H9 (cell line): ENCODE measurements at regions not wholly inside any gene's neighbourhood (a gene's known extent, or its start where the extent isn't known, plus 50 kb on each side); places are given as distances from the start of the nearest gene placed in this dataset.

Source experiments
- DNase-seq: peaks from one replicate; pipeline ENCODE4 v3.0.0-alpha.2; 2017
- H2AFZ ChIP-seq: one replicate; pipeline ENCODE4 v1.6.1; 2013; ENCODE audit warnings: mild to moderate bottlenecking, low read length, control low read depth, moderate library complexity
- H2AK5ac ChIP-seq: 2 replicates; pipeline ENCODE4 v1.6.1; 2013; ENCODE audit warnings: low read length, control low read depth, mixed read lengths; ENCODE audit not compliant: insufficient read length
- H2BK120ac ChIP-seq: one replicate; pipeline ENCODE4 v1.6.1; 2013; ENCODE audit warnings: low read depth, mild to moderate bottlenecking, low read length, control low read depth, inconsistent platforms; ENCODE audit not compliant: poor library complexity, severe bottlenecking
- H2BK12ac ChIP-seq: 2 replicates; pipeline ENCODE4 v1.6.1; 2013; ENCODE audit warnings: low read length, control low read depth, mixed read lengths, low read depth; ENCODE audit not compliant: insufficient read length
- H2BK15ac ChIP-seq: 2 replicates; pipeline ENCODE4 v1.6.1; 2013; ENCODE audit warnings: low read depth, low read length, control low read depth
- H2BK20ac ChIP-seq: one replicate; pipeline ENCODE4 v1.6.1; 2013; ENCODE audit warnings: low read depth, mild to moderate bottlenecking, low read length, control low read depth, inconsistent platforms; ENCODE audit not compliant: poor library complexity, severe bottlenecking
- H2BK5ac ChIP-seq: 2 replicates; pipeline ENCODE4 v1.6.1; 2013; ENCODE audit warnings: low read length, control low read depth, mixed read lengths; ENCODE audit not compliant: insufficient read length
- H3K14ac ChIP-seq: 2 replicates; pipeline ENCODE4 v1.6.1; 2013; ENCODE audit warnings: low read length, control low read depth; ENCODE audit not compliant: insufficient read depth
- H3K18ac ChIP-seq: 2 replicates; pipeline ENCODE4 v1.6.1; 2013; ENCODE audit warnings: low read depth, mild to moderate bottlenecking, mixed read lengths, low read length, control low read depth; ENCODE audit not compliant: insufficient read length
- H3K23ac ChIP-seq: 2 replicates; pipeline ENCODE4 v1.6.1; 2013; ENCODE audit warnings: low read length, control low read depth, mixed read lengths, low read depth; ENCODE audit not compliant: insufficient read length
- H3K23me2 ChIP-seq: 2 replicates; pipeline ENCODE4 v1.6.1; 2013; ENCODE audit warnings: low read depth, mild to moderate bottlenecking, mixed read lengths, low read length, control low read depth; ENCODE audit not compliant: insufficient read length, poor library complexity, severe bottlenecking
- H3K27ac ChIP-seq: 2 replicates; pipeline ENCODE4 v1.5.1; 2013; ENCODE audit warnings: low read length, control low read depth, mixed read lengths, low read depth; ENCODE audit not compliant: insufficient read length
- H3K27me3 ChIP-seq: 2 replicates; pipeline ENCODE4 v1.6.1; 2013; ENCODE audit warnings: low read length, control low read depth, inconsistent platforms; ENCODE audit not compliant: insufficient read depth
- H3K4ac ChIP-seq: 2 replicates; pipeline ENCODE4 v1.6.1; 2013; ENCODE audit warnings: low read depth, mild to moderate bottlenecking, control low read depth, inconsistent platforms, low read length, moderate library complexity
- H3K4me1 ChIP-seq: 2 replicates; pipeline ENCODE4 v1.6.1; 2013; ENCODE audit warnings: low read length, control low read depth, inconsistent platforms; ENCODE audit not compliant: insufficient read depth
- H3K4me2 ChIP-seq: 2 replicates; pipeline ENCODE4 v1.6.1; 2013; ENCODE audit warnings: low read length, control low read depth, mixed read lengths; ENCODE audit not compliant: insufficient read length, insufficient read depth
- H3K56ac ChIP-seq: 2 replicates; pipeline ENCODE4 v1.6.1; 2013; ENCODE audit warnings: low read depth, mild to moderate bottlenecking, mixed read lengths, low read length, control low read depth; ENCODE audit not compliant: insufficient read length
- H3K79me1 ChIP-seq: 2 replicates; pipeline ENCODE4 v1.6.1; 2013; ENCODE audit warnings: low read depth, mild to moderate bottlenecking, moderate library complexity, low read length, control low read depth, inconsistent platforms; ENCODE audit not compliant: insufficient read depth, poor library complexity, severe bottlenecking
- H3K79me2 ChIP-seq: 2 replicates; pipeline ENCODE4 v1.6.1; 2013; ENCODE audit warnings: low read length, control low read depth, inconsistent platforms; ENCODE audit not compliant: insufficient read depth
- H3K9ac ChIP-seq: 2 replicates; pipeline ENCODE4 v1.6.1; 2013; ENCODE audit warnings: low read length, control low read depth, mixed read lengths; ENCODE audit not compliant: insufficient read length; ENCODE audit errors: extremely low read depth
- H3K9me3 ChIP-seq: one replicate; pipeline ENCODE4 v1.6.1; 2013; ENCODE audit warnings: low read depth, low read length, inconsistent platforms; ENCODE audit not compliant: control insufficient read depth
- H3T11ph ChIP-seq: one replicate; pipeline ENCODE4 v1.6.1; 2013; ENCODE audit warnings: mild to moderate bottlenecking, low read length, control low read depth, inconsistent platforms
- H4K20me1 ChIP-seq: one replicate; pipeline ENCODE4 v1.6.1; 2013; ENCODE audit not compliant: control insufficient read depth, insufficient read length, insufficient read depth
- H4K5ac ChIP-seq: 2 replicates; pipeline ENCODE4 v1.6.1; 2013; ENCODE audit warnings: low read depth, mild to moderate bottlenecking, mixed read lengths, low read length, control low read depth; ENCODE audit not compliant: insufficient read length
- H4K8ac ChIP-seq: replicated peaks from 2 replicates; pipeline ENCODE4 v1.6.1; 2013; ENCODE audit warnings: low read length, control low read depth, mixed read lengths, low read depth; ENCODE audit not compliant: insufficient read length
- H4K91ac ChIP-seq: 2 replicates; pipeline ENCODE4 v1.6.1; 2013; ENCODE audit warnings: low read depth, mild to moderate bottlenecking, moderate library complexity, mixed read lengths, low read length, control low read depth; ENCODE audit not compliant: insufficient read length
- H3K27ac Mint-ChIP-seq, 3 experiments: 2 replicates in 2 of 3; 3 replicates in 1 of 3; pipeline ENCODE4 v1.8.0; 2020 to 2021; ENCODE audit warnings: mixed read lengths in 3 of 3, mild to moderate bottlenecking in 1 of 3, moderate library complexity in 1 of 3
- H3K27me3 Mint-ChIP-seq: 2 replicates; pipeline ENCODE4 v1.8.0; 2021; ENCODE audit warnings: low read depth, mild to moderate bottlenecking, moderate library complexity, mixed read lengths
- H3K36me3 Mint-ChIP-seq, 3 experiments: 2 replicates in 2 of 3; 3 replicates in 1 of 3; pipeline ENCODE4 v1.8.0; 2020 to 2021; ENCODE audit warnings: low read depth in 3 of 3, mixed read lengths in 3 of 3; ENCODE audit not compliant: insufficient read depth in 1 of 3
- H3K4me1 Mint-ChIP-seq, 2 experiments: 2 replicates each; pipeline ENCODE4 v1.8.0; 2020; ENCODE audit warnings: mixed read lengths in 2 of 2
- H3K4me3 Mint-ChIP-seq, 2 experiments: 2 replicates in 1 of 2; 3 replicates in 1 of 2; pipeline ENCODE4 v1.8.0; 2020 to 2021; ENCODE audit warnings: mild to moderate bottlenecking in 2 of 2, mixed read lengths in 2 of 2, moderate library complexity in 1 of 2
- H3K9me3 Mint-ChIP-seq, 2 experiments: 2 replicates in 1 of 2; 3 replicates in 1 of 2; pipeline ENCODE4 v1.8.0; 2020; ENCODE audit warnings: mild to moderate bottlenecking in 2 of 2, mixed read lengths in 2 of 2, moderate library complexity in 1 of 2
- WGBS: extraction: QIAGEN DNeasy Blood & Tissue Kit; methylation state at CpG from one replicate; pipeline ENCODE4 v1.1.7; 2013; ENCODE audit warnings: missing lambda C conversion rate, low lambda C conversion rate, mixed read lengths; ENCODE audit not compliant: insufficient read length; ENCODE audit errors: extremely low coverage; 5-methylcytosine and 5-hydroxymethylcytosine counted together
- TF ChIP-seq, protein P1 (sequence below): fragments of 200-600 bp; sonication (generic); conservative IDR thresholded peaks from 3 replicates; pipeline ENCODE4 v1.8.0; 2021; ENCODE audit warnings: antibody characterized with exemption, mild to moderate bottlenecking

DNA sequence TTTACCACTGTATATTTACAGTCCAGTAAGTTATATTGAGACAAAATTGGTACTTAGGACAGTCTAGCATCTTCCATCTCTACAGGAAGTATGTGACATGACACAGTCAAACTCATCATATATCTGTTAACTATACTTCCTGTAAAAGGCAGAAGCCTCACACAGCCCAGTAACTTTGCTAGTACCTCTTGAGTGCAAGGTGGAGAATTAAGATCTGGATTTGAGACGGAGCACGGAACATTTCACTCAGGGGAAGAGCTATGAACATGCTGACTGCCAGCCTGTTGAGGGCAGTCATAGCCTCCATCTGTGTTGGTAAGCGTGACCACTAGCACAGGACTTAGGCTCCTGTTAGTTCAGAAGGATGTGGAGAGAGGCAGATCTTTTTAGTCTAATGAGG lies 333.7 kb upstream of the OR4E1 start:
- whole genome bisulfite sequencing, result no CpG with 5 or more reads among the region's 3 CpGs
- H3K9me3 Mint-ChIP-seq, result no peaks in the 10 kb centered on the region; a peak in 1 of 5 replicates
- H4K91ac ChIP-seq, result no peak overlapping the region
- H3K27me3 ChIP-seq, result no peaks in the 10 kb centered on the region
- H3K4me3 Mint-ChIP-seq, result no peak overlapping the region
- no peak overlapping the region for H3K56ac ChIP-seq
- no peak overlapping the region for H3K4ac ChIP-seq
- no peak overlapping the region for H2BK12ac ChIP-seq
- H3K23me2 ChIP-seq, result no peaks in the 10 kb centered on the region
- H3K4me2 ChIP-seq, result no peak overlapping the region
- no peak overlapping the region for H2AK5ac ChIP-seq
- H3K27me3 Mint-ChIP-seq, result peaks cover 7% of the 10 kb centered on the region
- DNase-seq, result no peak
- TF ChIP-seq, protein P1, sequence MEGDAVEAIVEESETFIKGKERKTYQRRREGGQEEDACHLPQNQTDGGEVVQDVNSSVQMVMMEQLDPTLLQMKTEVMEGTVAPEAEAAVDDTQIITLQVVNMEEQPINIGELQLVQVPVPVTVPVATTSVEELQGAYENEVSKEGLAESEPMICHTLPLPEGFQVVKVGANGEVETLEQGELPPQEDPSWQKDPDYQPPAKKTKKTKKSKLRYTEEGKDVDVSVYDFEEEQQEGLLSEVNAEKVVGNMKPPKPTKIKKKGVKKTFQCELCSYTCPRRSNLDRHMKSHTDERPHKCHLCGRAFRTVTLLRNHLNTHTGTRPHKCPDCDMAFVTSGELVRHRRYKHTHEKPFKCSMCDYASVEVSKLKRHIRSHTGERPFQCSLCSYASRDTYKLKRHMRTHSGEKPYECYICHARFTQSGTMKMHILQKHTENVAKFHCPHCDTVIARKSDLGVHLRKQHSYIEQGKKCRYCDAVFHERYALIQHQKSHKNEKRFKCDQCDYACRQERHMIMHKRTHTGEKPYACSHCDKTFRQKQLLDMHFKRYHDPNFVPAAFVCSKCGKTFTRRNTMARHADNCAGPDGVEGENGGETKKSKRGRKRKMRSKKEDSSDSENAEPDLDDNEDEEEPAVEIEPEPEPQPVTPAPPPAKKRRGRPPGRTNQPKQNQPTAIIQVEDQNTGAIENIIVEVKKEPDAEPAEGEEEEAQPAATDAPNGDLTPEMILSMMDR, result no peak
- peaks cover 3 to 7% of the 10 kb centered on the region in 2 experiments; a peak in 2 of 4 replicates for H3K4me1 Mint-ChIP-seq
- no peak overlapping the region for H3K27ac ChIP-seq
- no peak overlapping the region for H3K14ac ChIP-seq
- H2BK20ac ChIP-seq, result no peak overlapping the region
- no peaks in the 10 kb centered on the region for H3K79me1 ChIP-seq
- H3K9ac ChIP-seq, result no peak overlapping the region
- H4K8ac ChIP-seq, result no peak overlapping the region
- no peak overlapping the region for H2AFZ ChIP-seq
- H4K5ac ChIP-seq, result no peak overlapping the region
- 0 out of 7 replicates have a peak, but pooled peaks cover 0 to 1% (median 0%) of the 10 kb centered on the region in 3 experiments for H3K36me3 Mint-ChIP-seq
- no peak overlapping the region for H3K23ac ChIP-seq
- no peak overlapping the region for H2BK120ac ChIP-seq
- H2BK15ac ChIP-seq, result no peak overlapping the region
- no peaks in the 10 kb centered on the region for H3K4me1 ChIP-seq
- no peaks in the 10 kb centered on the region for H3K9me3 ChIP-seq
- H3K79me2 ChIP-seq, result no peaks in the 10 kb centered on the region
- H3K18ac ChIP-seq, result no peak overlapping the region
- H3T11ph ChIP-seq, result no peak overlapping the region
- no peak overlapping the region for H2BK5ac ChIP-seq
- no peak overlapping the region for H3K27ac Mint-ChIP-seq
- no peaks in the 10 kb centered on the region for H4K20me1 ChIP-seq
